T1000 (cell line): ENCODE measurements at regions not wholly inside any gene's neighbourhood (a gene's known extent, or its start where the extent isn't known, plus 50 kb on each side); places are given as distances from the start of the nearest gene placed in this dataset.
"Not testable (repeated sequence)": the region's sequence is repeated elsewhere in the genome, so short reads cannot be mapped to it uniquely, and the experiment has no call there.

Experiments used
- DNase-seq: peaks from one replicate; lab custom pipeline; 2025; ENCODE audit warnings: mixed read lengths; lab: John Stamatoyannopoulos, UW

GRCh38 chr1:96541491-96541890, 180.1 kb upstream of the PTBP2 start:
- no peak for DNase-seq

GRCh38 chr1:96544051-96544830, 177.3 kb upstream of the PTBP2 start:
- DNase-seq, result no peak

GRCh38 chr1:96544831-96545221, 176.8 kb upstream of the PTBP2 start:
- DNase-seq, result no peak

- no peak for DNase-seq
Measured at GRCh38 chr1:96545935-96546656, 175.5 kb upstream of the PTBP2 start.

GRCh38 chr1:96550061-96550460, 171.5 kb upstream of the PTBP2 start:
- DNase-seq, result no peak

GRCh38 chr1:96552451-96552850, 169.1 kb upstream of the PTBP2 start:
- no peak for DNase-seq

GRCh38 chr1:96553811-96554210, 167.8 kb upstream of the PTBP2 start:
- DNase-seq, result no peak

GRCh38 chr1:96554364-96554763, 167.2 kb upstream of the PTBP2 start:
- no peak for DNase-seq

GRCh38 chr1:96557336-96557735, 164.2 kb upstream of the PTBP2 start:
- DNase-seq, result no peak

GRCh38 chr1:96558635-96559034, 162.9 kb upstream of the PTBP2 start:
- DNase-seq, result no peak

- DNase-seq, result no peak
Measured at GRCh38 chr1:96559181-96559580, 162.4 kb upstream of the PTBP2 start.

- DNase-seq, result peak; percentile 65
Measured at GRCh38 chr1:96559707-96560596, 161.6 kb upstream of the PTBP2 start.

- DNase-seq, result no peak
Measured at GRCh38 chr1:96562094-96562493, 159.5 kb upstream of the PTBP2 start.

GRCh38 chr1:96564401-96564800, 157.2 kb upstream of the PTBP2 start:
- DNase-seq, result not testable (repeated sequence)

- DNase-seq, result no peak
Measured at GRCh38 chr1:96565546-96565945, 156.0 kb upstream of the PTBP2 start.

- no peak for DNase-seq
Measured at GRCh38 chr1:96568639-96569038, 152.9 kb upstream of the PTBP2 start.

- no peak for DNase-seq
Measured at GRCh38 chr1:96569288-96569687, 152.3 kb upstream of the PTBP2 start.

GRCh38 chr1:96579636-96580035, 141.9 kb upstream of the PTBP2 start:
- DNase-seq, result no peak

- DNase-seq, result no peak
Measured at GRCh38 chr1:96580920-96581319, 140.7 kb upstream of the PTBP2 start.

GRCh38 chr1:96581772-96582171, 139.8 kb upstream of the PTBP2 start:
- no peak for DNase-seq

- DNase-seq, result no peak
Measured at GRCh38 chr1:96583903-96584302, 137.7 kb upstream of the PTBP2 start.

- DNase-seq, result no peak
Measured at GRCh38 chr1:96587222-96587621, 134.4 kb upstream of the PTBP2 start.
